HFFc6 (cell line): ENCODE measurements at regions not wholly inside any gene's neighbourhood (a gene's known extent, or its start where the extent isn't known, plus 50 kb on each side); places are given as distances from the start of the nearest gene placed in this dataset.

Experiments used
- DNase-seq: peaks from one replicate; pipeline ENCODE4 v3.0.0-alpha.2; 2018
- H3K27ac Mint-ChIP-seq: 2 replicates; pipeline ENCODE4 v1.8.0; 2020; ENCODE audit warnings: mild to moderate bottlenecking, mixed read lengths
- H3K27me3 Mint-ChIP-seq: 2 replicates; pipeline ENCODE4 v1.8.0; 2021; ENCODE audit warnings: mild to moderate bottlenecking, moderate library complexity, mixed read lengths; ENCODE audit not compliant: insufficient read depth
- H3K36me3 Mint-ChIP-seq: 2 replicates; pipeline ENCODE4 v1.8.0; 2021; ENCODE audit warnings: low read depth, mixed read lengths
- H3K4me1 Mint-ChIP-seq: 2 replicates; pipeline ENCODE4 v1.8.0; 2020; ENCODE audit warnings: low read depth, mixed read lengths
- H3K4me3 Mint-ChIP-seq: 2 replicates; pipeline ENCODE4 v1.8.0; 2020; ENCODE audit warnings: mild to moderate bottlenecking, moderate library complexity, mixed read lengths
- H3K9me3 Mint-ChIP-seq: 2 replicates; pipeline ENCODE4 v1.8.0; 2020; ENCODE audit warnings: mild to moderate bottlenecking, mixed read lengths
- TF ChIP-seq, protein P1 (sequence below): fragments of 200-600 bp; sonication (generic); IDR thresholded peaks from 2 replicates; pipeline ENCODE4 v1.5.0; 2021; ENCODE audit warnings: antibody characterized with exemption, mild to moderate bottlenecking

DNA sequence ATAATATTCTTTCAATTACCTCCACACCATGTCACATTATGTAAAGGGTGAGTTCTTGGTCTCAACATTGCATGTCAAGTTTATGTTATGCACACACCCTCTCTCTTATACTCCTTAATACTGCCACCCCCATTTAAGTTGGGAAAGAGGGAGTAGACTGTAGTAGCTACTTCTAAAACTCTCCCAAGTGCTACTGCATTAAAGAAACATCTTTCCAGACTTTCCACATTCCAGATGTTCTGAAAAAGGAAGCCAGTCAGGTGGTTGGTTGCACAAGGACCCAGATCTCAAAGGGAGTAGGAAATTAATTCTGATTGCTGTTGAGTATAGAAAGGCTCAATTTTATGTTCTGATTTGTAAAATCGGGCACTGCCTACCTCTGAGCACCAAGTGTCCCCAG is 419.5 kb downstream of the CD83 start:
- DNase-seq: no peak
- TF ChIP-seq, protein P1, sequence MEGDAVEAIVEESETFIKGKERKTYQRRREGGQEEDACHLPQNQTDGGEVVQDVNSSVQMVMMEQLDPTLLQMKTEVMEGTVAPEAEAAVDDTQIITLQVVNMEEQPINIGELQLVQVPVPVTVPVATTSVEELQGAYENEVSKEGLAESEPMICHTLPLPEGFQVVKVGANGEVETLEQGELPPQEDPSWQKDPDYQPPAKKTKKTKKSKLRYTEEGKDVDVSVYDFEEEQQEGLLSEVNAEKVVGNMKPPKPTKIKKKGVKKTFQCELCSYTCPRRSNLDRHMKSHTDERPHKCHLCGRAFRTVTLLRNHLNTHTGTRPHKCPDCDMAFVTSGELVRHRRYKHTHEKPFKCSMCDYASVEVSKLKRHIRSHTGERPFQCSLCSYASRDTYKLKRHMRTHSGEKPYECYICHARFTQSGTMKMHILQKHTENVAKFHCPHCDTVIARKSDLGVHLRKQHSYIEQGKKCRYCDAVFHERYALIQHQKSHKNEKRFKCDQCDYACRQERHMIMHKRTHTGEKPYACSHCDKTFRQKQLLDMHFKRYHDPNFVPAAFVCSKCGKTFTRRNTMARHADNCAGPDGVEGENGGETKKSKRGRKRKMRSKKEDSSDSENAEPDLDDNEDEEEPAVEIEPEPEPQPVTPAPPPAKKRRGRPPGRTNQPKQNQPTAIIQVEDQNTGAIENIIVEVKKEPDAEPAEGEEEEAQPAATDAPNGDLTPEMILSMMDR: no peak
- H3K4me1 Mint-ChIP-seq: peaks cover 22% of the 10 kb centered on the region
- H3K4me3 Mint-ChIP-seq: no peak overlapping the region
- peaks cover 13% of the 10 kb centered on the region for H3K27me3 Mint-ChIP-seq
- H3K36me3 Mint-ChIP-seq: no peaks in the 10 kb centered on the region
- H3K9me3 Mint-ChIP-seq: no peaks in the 10 kb centered on the region
- H3K27ac Mint-ChIP-seq: no peak overlapping the region

GRCh38 chr6:14540276-14540675 is 422.7 kb downstream of the CD83 start:
- no peak for DNase-seq
- no peak overlapping the region for H3K27ac Mint-ChIP-seq
- H3K4me1 Mint-ChIP-seq: peaks cover 18% of the 10 kb centered on the region
- H3K4me3 Mint-ChIP-seq: no peak overlapping the region
- H3K9me3 Mint-ChIP-seq: no peaks in the 10 kb centered on the region
- TF ChIP-seq, protein P1: no peak
- H3K36me3 Mint-ChIP-seq: no peaks in the 10 kb centered on the region
- H3K27me3 Mint-ChIP-seq: peaks cover 17% of the 10 kb centered on the region

- Mint-ChIP-seq H3K27me3 (peaks cover 17% of the 10 kb centered on the region), H3K4me1 (peaks cover 18% of the 10 kb centered on the region), H3K27ac (no peak overlapping the region), H3K36me3 (no peaks in the 10 kb centered on the region), H3K4me3 (no peak overlapping the region), H3K9me3 (no peaks in the 10 kb centered on the region)
- TF ChIP-seq, protein P1: no peak
- no peak for DNase-seq
Measured at GRCh38 chr6:14540810-14541540, 423.4 kb downstream of the CD83 start.

DNA sequence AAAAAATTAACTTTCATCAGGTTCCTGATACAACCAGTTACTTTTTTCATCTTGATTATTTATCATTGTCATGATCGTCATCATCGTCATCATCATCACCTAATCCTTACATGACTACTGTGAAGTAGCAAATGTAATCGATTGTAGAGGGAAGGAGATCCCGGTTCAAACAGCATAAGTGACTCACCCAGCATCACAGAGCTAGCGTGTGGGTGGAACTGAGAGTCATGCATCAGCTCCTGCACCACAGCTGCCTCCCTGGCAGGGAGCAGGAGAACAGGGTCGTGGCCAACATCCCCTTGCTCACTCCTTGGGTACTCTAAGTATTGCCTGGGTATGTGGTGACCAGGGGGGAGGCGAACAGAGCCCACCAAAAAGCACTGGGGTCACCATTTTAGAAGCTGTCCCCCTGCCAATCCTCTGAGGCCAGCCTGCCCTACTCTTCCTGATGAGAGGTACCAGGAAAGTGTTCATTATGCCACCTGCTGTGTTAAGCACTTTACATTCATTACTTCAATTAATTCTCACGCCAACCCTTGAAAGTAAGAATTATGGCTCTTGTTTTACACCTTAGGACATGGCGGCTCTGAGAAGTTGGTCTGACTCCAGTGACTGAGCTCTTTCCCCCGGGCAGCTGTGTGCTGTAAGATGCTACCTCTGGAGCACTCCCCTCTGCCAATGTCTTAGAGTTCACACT is 425.2 kb downstream of the CD83 start:
- no peak overlapping the region for H3K4me3 Mint-ChIP-seq
- peaks cover 18% of the 10 kb centered on the region for H3K4me1 Mint-ChIP-seq
- TF ChIP-seq, protein P1: no peak
- H3K9me3 Mint-ChIP-seq: no peaks in the 10 kb centered on the region
- no peaks in the 10 kb centered on the region for H3K36me3 Mint-ChIP-seq
- H3K27ac Mint-ChIP-seq: no peak overlapping the region
- DNase-seq: peak; percentile 34
- H3K27me3 Mint-ChIP-seq: peaks cover 17% of the 10 kb centered on the region

GRCh38 chr6:14543971-14544585 is 426.5 kb downstream of the CD83 start:
- Mint-ChIP-seq H3K27me3 (peaks cover 8% of the 10 kb centered on the region), H3K4me3 (no peak overlapping the region), H3K27ac (no peak overlapping the region), H3K36me3 (no peaks in the 10 kb centered on the region), H3K4me1 (peaks cover 18% of the 10 kb centered on the region), H3K9me3 (no peaks in the 10 kb centered on the region)
- TF ChIP-seq, protein P1: no peak
- DNase-seq: no peak
